Hepatocyte (in vitro differentiated cells): ENCODE measurements at regions not wholly inside any gene's neighbourhood (a gene's known extent, or its start where the extent isn't known, plus 50 kb on each side); places are given as distances from the start of the nearest gene placed in this dataset.
A peak's percentile ranks its signal among the peaks of the same experiment; 100 is the strongest.

ENCODE experiments used
- DNase-seq: peaks from one replicate; pipeline ENCODE4 v3.0.0-alpha.2; 2016; ENCODE audit warnings: low spot score
- H2AFZ ChIP-seq: fragments of 200-600 bp; sonication (generic); 2 replicates; pipeline ENCODE4 v1.6.0; 2016; ENCODE audit warnings: antibody characterized with exemption, mild to moderate bottlenecking
- H3K27ac ChIP-seq: fragments of 200-600 bp; sonication (generic); 2 replicates; pipeline ENCODE4 v1.5.1; 2016; ENCODE audit warnings: mild to moderate bottlenecking
- H3K27me3 ChIP-seq: fragments of 200-600 bp; sonication (generic); 2 replicates; pipeline ENCODE4 v1.6.1; 2016
- H3K36me3 ChIP-seq: fragments of 200-600 bp; sonication (generic); replicated peaks from 2 replicates; pipeline ENCODE4 v1.5.1; 2016; ENCODE audit warnings: low read depth; ENCODE audit not compliant: insufficient read depth
- H3K4me1 ChIP-seq: fragments of 200-600 bp; sonication (generic); 2 replicates; pipeline ENCODE4 v1.5.1; 2016; ENCODE audit warnings: mild to moderate bottlenecking, moderate library complexity; ENCODE audit not compliant: insufficient read depth
- H3K4me2 ChIP-seq: fragments of 200-600 bp; sonication (generic); 2 replicates; pipeline ENCODE4 v1.6.0; 2016
- H3K4me3 ChIP-seq: fragments of 200-600 bp; sonication (generic); 2 replicates; pipeline ENCODE4 v1.5.1; 2016; ENCODE audit warnings: mild to moderate bottlenecking
- H3K79me2 ChIP-seq: fragments of 200-600 bp; sonication (generic); 2 replicates; pipeline ENCODE4 v1.6.0; 2017; ENCODE audit warnings: mild to moderate bottlenecking
- H3K9me2 ChIP-seq: fragments of 200-600 bp; sonication (generic); replicated peaks from 2 replicates; pipeline ENCODE4 v1.6.0; 2017; ENCODE audit warnings: mild to moderate bottlenecking; ENCODE audit not compliant: insufficient read depth
- H3K9me3 ChIP-seq: fragments of 200-600 bp; sonication (generic); 2 replicates; pipeline ENCODE4 v1.5.1; 2016; ENCODE audit warnings: low read depth, mild to moderate bottlenecking
- H4K20me1 ChIP-seq: fragments of 200-600 bp; sonication (generic); 2 replicates; pipeline ENCODE4 v1.6.0; 2016; ENCODE audit warnings: mild to moderate bottlenecking; ENCODE audit not compliant: insufficient read depth, poor library complexity, severe bottlenecking
- EZH2 ChIP-seq: fragments of 200-600 bp; sonication (generic); IDR thresholded peaks from 2 replicates; pipeline ENCODE4 v1.6.1; 2016; ENCODE audit warnings: antibody characterized with exemption, mild to moderate bottlenecking, borderline replicate concordance
- EZH2phosphoT487 ChIP-seq: fragments of 200-600 bp; sonication (generic); IDR thresholded peaks from one replicate; pipeline ENCODE4 v1.6.1; 2018; ENCODE audit warnings: antibody characterized with exemption, mild to moderate bottlenecking, low read depth, moderate library complexity; ENCODE audit not compliant: unreplicated experiment, severe bottlenecking
- WGBS: methylation state at CpG from one replicate; pipeline ENCODE4 v1.1.6; 2016; ENCODE audit warnings: low lambda C conversion rate; ENCODE audit errors: missing lambda C conversion rate; 5-methylcytosine and 5-hydroxymethylcytosine counted together
- TF ChIP-seq, protein P1 (sequence below): fragments of 200-600 bp; sonication (generic); IDR thresholded peaks from 2 replicates; pipeline ENCODE4 v1.5.1; 2016; ENCODE audit warnings: antibody characterized with exemption, mild to moderate bottlenecking; ENCODE audit not compliant: poor library complexity

DNA sequence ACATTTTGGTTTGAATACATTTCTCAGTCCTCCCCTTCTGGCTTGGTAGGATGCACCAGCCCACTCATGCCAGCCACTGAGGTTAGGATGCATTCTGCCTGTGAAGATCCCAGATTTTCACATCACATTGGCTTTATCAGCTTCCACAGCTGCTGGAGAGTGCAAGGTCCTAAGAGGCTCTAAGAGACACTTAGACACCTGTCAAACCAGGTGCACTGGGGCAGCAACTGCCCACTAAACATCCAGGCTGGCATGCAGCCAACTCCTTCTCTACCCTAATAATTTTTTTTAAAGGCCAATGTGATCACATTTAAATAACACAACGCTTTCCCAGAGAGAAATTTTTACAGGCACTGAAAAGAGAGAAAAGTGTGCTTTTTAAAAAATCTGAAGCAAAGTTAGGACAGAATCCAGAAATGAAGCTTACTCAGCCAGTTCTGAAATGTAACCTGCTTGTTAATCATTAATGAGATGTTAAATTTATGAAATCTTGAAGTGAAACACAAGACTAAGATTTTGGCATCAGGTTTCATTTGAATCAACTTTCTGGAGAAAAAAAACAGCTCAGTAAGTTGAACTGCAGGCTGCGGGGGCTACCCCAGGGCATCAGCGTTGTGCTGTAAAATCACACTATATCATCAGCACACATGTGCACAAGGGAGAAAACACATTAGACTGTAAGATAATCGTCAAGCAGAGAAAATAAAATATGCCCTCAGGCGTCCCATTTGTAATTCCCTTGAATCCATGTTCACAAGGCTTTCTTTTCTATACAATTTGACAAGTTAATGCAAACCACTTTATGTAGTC is 312.9 kb downstream of the ZBBX start:
- Histone ChIP-seq H3K79me2 (no peaks in the 10 kb centered on the region), H3K4me1 (peaks cover 3% of the 10 kb centered on the region), H3K36me3 (no peaks in the 10 kb centered on the region), H3K4me3 (no peak overlapping the region), H4K20me1 (no peaks in the 10 kb centered on the region), H2AFZ (peak overlapping the region; percentile 15), H3K27me3 (no peaks in the 10 kb centered on the region), H3K9me3 (no peaks in the 10 kb centered on the region), H3K4me2 (peak overlapping the region; percentile 35), H3K9me2 (no peaks in the 10 kb centered on the region), H3K27ac (no peak overlapping the region)
- TF ChIP-seq EZH2, result no peak
- TF ChIP-seq, protein P1, sequence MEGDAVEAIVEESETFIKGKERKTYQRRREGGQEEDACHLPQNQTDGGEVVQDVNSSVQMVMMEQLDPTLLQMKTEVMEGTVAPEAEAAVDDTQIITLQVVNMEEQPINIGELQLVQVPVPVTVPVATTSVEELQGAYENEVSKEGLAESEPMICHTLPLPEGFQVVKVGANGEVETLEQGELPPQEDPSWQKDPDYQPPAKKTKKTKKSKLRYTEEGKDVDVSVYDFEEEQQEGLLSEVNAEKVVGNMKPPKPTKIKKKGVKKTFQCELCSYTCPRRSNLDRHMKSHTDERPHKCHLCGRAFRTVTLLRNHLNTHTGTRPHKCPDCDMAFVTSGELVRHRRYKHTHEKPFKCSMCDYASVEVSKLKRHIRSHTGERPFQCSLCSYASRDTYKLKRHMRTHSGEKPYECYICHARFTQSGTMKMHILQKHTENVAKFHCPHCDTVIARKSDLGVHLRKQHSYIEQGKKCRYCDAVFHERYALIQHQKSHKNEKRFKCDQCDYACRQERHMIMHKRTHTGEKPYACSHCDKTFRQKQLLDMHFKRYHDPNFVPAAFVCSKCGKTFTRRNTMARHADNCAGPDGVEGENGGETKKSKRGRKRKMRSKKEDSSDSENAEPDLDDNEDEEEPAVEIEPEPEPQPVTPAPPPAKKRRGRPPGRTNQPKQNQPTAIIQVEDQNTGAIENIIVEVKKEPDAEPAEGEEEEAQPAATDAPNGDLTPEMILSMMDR, result no peak
- no peak for TF ChIP-seq EZH2phosphoT487
- 43% methylated on average over 5 of the region's 5 CpGs for WGBS
- DNase-seq, result peak; percentile 31

DNA sequence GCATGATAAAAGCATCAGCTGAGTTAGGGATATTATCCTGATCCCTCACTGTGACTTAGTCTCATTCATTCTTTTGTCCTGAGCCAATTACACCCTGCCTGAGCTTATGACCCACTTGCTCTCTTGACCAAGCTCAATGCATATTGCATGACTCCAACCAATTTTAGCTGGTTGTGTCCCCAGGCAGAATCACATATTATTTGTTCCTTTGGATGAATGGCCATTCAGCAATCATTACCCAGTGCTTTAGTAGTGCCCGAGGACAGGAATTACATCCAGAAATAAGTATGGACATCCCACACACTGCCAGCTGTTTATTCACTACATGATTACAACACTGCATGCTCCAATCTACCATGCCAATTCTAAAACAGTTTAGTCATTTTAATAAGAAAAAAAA is 322.5 kb downstream of the ZBBX start:
- WGBS, result 79% methylated on average over 1 of the region's 1 CpG
- H2AFZ ChIP-seq, result no peak overlapping the region

DNA sequence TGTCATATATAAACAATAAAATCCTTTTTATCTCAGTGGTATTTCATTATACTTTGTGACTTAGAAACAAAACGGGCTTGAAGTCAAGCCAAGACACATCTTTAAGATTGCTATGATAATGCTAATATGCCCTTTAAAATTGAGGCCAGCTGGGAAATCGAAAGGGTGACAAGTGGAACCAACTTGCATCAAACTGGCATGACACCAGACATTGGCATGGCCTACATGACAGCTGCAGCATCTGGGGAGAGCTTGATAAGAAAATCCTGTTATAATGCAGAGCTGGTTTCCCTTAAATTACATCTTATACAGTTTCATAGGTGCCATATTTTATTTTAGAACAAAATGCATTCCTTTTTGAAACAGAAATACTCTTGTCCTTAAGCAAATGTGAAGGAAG is 325.2 kb downstream of the ZBBX start:
- Histone ChIP-seq H4K20me1 (no peaks in the 10 kb centered on the region), H3K4me3 (no peak overlapping the region), H3K27me3 (no peaks in the 10 kb centered on the region), H3K4me2 (no peak overlapping the region), H3K79me2 (no peaks in the 10 kb centered on the region), H3K4me1 (no peaks in the 10 kb centered on the region), H3K9me3 (no peaks in the 10 kb centered on the region), H3K36me3 (no peaks in the 10 kb centered on the region), H2AFZ (no peak overlapping the region), H3K27ac (no peak overlapping the region), H3K9me2 (no peaks in the 10 kb centered on the region)
- WGBS, result 45% methylated on average over 2 of the region's 2 CpGs
- TF ChIP-seq EZH2phosphoT487 (no peak), EZH2 (no peak)
- TF ChIP-seq, protein P1, result no peak
- no peak for DNase-seq

More for the DNA sequence above, 322.5 kb downstream of the ZBBX start:
- no peak for DNase-seq
- Histone ChIP-seq H3K27ac (no peak overlapping the region), H3K4me1 (no peaks in the 10 kb centered on the region), H4K20me1 (no peaks in the 10 kb centered on the region), H3K9me3 (no peaks in the 10 kb centered on the region), H3K79me2 (no peaks in the 10 kb centered on the region), H3K36me3 (no peaks in the 10 kb centered on the region), H3K27me3 (no peaks in the 10 kb centered on the region), H3K9me2 (no peaks in the 10 kb centered on the region), H3K4me2 (no peak overlapping the region), H3K4me3 (no peak overlapping the region)
- TF ChIP-seq EZH2 (no peak), EZH2phosphoT487 (no peak)
- TF ChIP-seq, protein P1, result no peak
